Endothelial cell of umbilical vein (primary cell): ENCODE measurements at regions not wholly inside any gene's neighbourhood (a gene's known extent, or its start where the extent isn't known, plus 50 kb on each side); places are given as distances from the start of the nearest gene placed in this dataset.
A peak's percentile ranks its signal among the peaks of the same experiment; 100 is the strongest.

Experiments
- BruUV-seq: library from RNA; stranded (reverse); fragments of 400-500 nt; replicated peaks from 2 replicates; lab custom pipeline; 2021; lab: Mats Ljungman, UMichigan
- CTCF ChIA-PET: fragments of 300-600, 350-600 bp; sonication (Branson Sonifier 250); formaldehyde crosslinking; loops from one replicate; lab custom pipeline; 2021; ENCODE audit warnings: antibody characterized with exemption, inconsistent platforms; lab: Charles Lee
- POLR2A ChIA-PET: fragments of 300-600, 350-600 bp; sonication (Branson Sonifier 250); formaldehyde crosslinking; loops from one replicate; lab custom pipeline; 2021; ENCODE audit warnings: antibody characterized with exemption, inconsistent platforms; lab: Charles Lee
- DNase-seq: peaks from one replicate; pipeline ENCODE4 v3.0.0-alpha.2; 2011; ENCODE audit warnings: low read depth, low spot score
- FAIRE-seq: peaks from 2 replicates; lab custom pipeline; 2011; peaks lifted over from hg19 to GRCh38; lab: Jason Lieb, UNC
- H2AFZ ChIP-seq: 2 replicates; pipeline ENCODE4 v1.6.0; 2012; ENCODE audit warnings: low read depth, low read length, control low read depth, inconsistent platforms
- H3K27ac ChIP-seq: 2 replicates; pipeline ENCODE4 v1.5.1; 2011; ENCODE audit warnings: low read depth, mild to moderate bottlenecking, control low read depth, low read length, moderate library complexity; ENCODE audit not compliant: insufficient read depth
- H3K27me3 ChIP-seq, 2 experiments: 2 replicates each; pipeline versions ENCODE4 v1.6.0 to v1.6.1; 2011; ENCODE audit warnings: low read length in 2 of 2, mixed read lengths in 1 of 2; ENCODE audit not compliant: control insufficient read depth in 2 of 2, insufficient read depth in 2 of 2
- H3K36me3 ChIP-seq, 2 experiments: 2 replicates in 1 of 2; 3 replicates in 1 of 2; pipeline ENCODE4 v1.5.1; 2011; ENCODE audit warnings: low read length in 2 of 2, mild to moderate bottlenecking in 1 of 2, moderate library complexity in 1 of 2; ENCODE audit not compliant: control insufficient read depth in 2 of 2, insufficient read depth in 2 of 2; ENCODE audit errors: extremely low read depth in 1 of 2
- H3K4me1 ChIP-seq: 3 replicates; pipeline ENCODE4 v1.5.1; 2011; ENCODE audit warnings: mild to moderate bottlenecking, low read length; ENCODE audit not compliant: control insufficient read depth, insufficient read depth; ENCODE audit errors: extremely low read depth
- H3K4me2 ChIP-seq: 2 replicates; pipeline ENCODE4 v1.6.1; 2011; ENCODE audit warnings: low read length, control low read depth, mixed read lengths; ENCODE audit not compliant: insufficient read depth
- H3K4me3 ChIP-seq, 3 experiments: fragments of 200-600 bp in 1 of 3; sonication (generic), shearing (Covaris generic) in 1 of 3; replicated peaks in 1 of 3; 2 replicates each; pipeline ENCODE4 v1.5.1; 2011 to 2016; ENCODE audit warnings: control low read depth in 3 of 3, low read length in 3 of 3, mild to moderate bottlenecking in 2 of 3, inconsistent platforms in 1 of 3, low read depth in 1 of 3, moderate library complexity in 1 of 3; ENCODE audit not compliant: insufficient read depth in 1 of 3
- H3K79me2 ChIP-seq: 2 replicates; pipeline ENCODE4 v1.6.0; 2012; ENCODE audit warnings: low read length, inconsistent platforms; ENCODE audit not compliant: control insufficient read depth, insufficient read depth
- H3K9ac ChIP-seq: replicated peaks from 2 replicates; pipeline ENCODE3; 2011; ENCODE audit warnings: low read length, control low read depth; ENCODE audit not compliant: insufficient read depth; ENCODE audit errors: extremely low read depth
- H3K9me1 ChIP-seq: replicated peaks from 3 replicates; pipeline ENCODE4 v1.6.0; 2011; ENCODE audit warnings: mild to moderate bottlenecking, low read length; ENCODE audit not compliant: control insufficient read depth, insufficient read depth; ENCODE audit errors: extremely low read depth
- H3K9me3 ChIP-seq: replicated peaks from 2 replicates; pipeline ENCODE4 v1.5.1; 2012; ENCODE audit warnings: low read length, inconsistent platforms; ENCODE audit not compliant: control insufficient read depth, insufficient read depth
- H4K20me1 ChIP-seq: replicated peaks from 2 replicates; pipeline ENCODE3; 2011; ENCODE audit warnings: mild to moderate bottlenecking, low read length; ENCODE audit not compliant: control insufficient read depth, insufficient read depth; ENCODE audit errors: extremely low read depth
- CTCF ChIP-seq, 2 donors: IDR thresholded peaks; 1 replicate in 1 of 2; 2 replicates in 1 of 2; pipeline ENCODE4 v1.5.1; 2011; ENCODE audit warnings: low read length in 2 of 2, mild to moderate bottlenecking in 2 of 2, moderate library complexity in 2 of 2, control low read depth in 1 of 2, inconsistent platforms in 1 of 2, low read depth in 1 of 2; ENCODE audit not compliant: insufficient read depth in 1 of 2; ENCODE audit errors: extremely low read depth in 1 of 2
- EZH2 ChIP-seq: IDR thresholded peaks from 2 replicates; pipeline ENCODE4 v1.6.1; 2012; ENCODE audit warnings: borderline replicate concordance, low read depth, mild to moderate bottlenecking, moderate library complexity, low read length, inconsistent platforms; ENCODE audit not compliant: severe bottlenecking
- FOS ChIP-seq: IDR thresholded peaks from 2 replicates; pipeline ENCODE4 v1.6.1; 2011; ENCODE audit warnings: mild to moderate bottlenecking, low read length, moderate library complexity, borderline replicate concordance; ENCODE audit not compliant: insufficient read depth
- GATA2 ChIP-seq: IDR thresholded peaks from 2 replicates; pipeline ENCODE4 v1.7.0; 2011; ENCODE audit warnings: low read depth, mild to moderate bottlenecking, moderate library complexity, mixed read lengths, low read length; ENCODE audit not compliant: insufficient read length, insufficient read depth
- JUN ChIP-seq: IDR thresholded peaks from 2 replicates; pipeline ENCODE4 v1.6.1; 2011; ENCODE audit warnings: borderline replicate concordance, low read depth; ENCODE audit not compliant: insufficient read length, insufficient read depth
- MAX ChIP-seq: IDR thresholded peaks from 2 replicates; pipeline ENCODE4 v1.6.1; 2011; ENCODE audit not compliant: insufficient read depth, insufficient read length
- MYC ChIP-seq: IDR thresholded peaks from one replicate; pipeline ENCODE4 v1.6.1; 2011; ENCODE audit warnings: mild to moderate bottlenecking, low read depth, low read length
- POLR2AphosphoS5 ChIP-seq: IDR thresholded peaks from 2 replicates; pipeline ENCODE4 v1.6.1; 2012; ENCODE audit warnings: low read depth, mild to moderate bottlenecking, control low read depth, low read length, moderate library complexity; ENCODE audit not compliant: insufficient read depth
- dilution Hi-C: fragments of 300-500 bp; cut with MboI; formaldehyde crosslinking; loops from one replicate; pipeline ENCODE4 v1.15.0; 2019; ENCODE audit warnings: low sequenced_read_pairs; ENCODE audit not compliant: extremely low pct_ligation_motif_present
- intact Hi-C: fragments of 100-400 bp; cut with micrococcal nuclease; formaldehyde crosslinking; loops from one replicate; pipeline ENCODE4 v1.10.0; 2022

- no peaks in the 10 kb centered on the region for H3K27me3 ChIP-seq
- H3K79me2 ChIP-seq: no peaks in the 10 kb centered on the region
- CTCF ChIA-PET: no interaction called here
- H3K9me1 ChIP-seq: no peaks in the 10 kb centered on the region
- no peaks in the 10 kb centered on the region for H3K36me3 ChIP-seq
- dilution Hi-C loops: no loop called here
- intact Hi-C loops: no loop called here
- peaks cover 6% of the 10 kb centered on the region for H3K4me1 ChIP-seq
- H3K4me3 ChIP-seq: no peak overlapping the region
- FAIRE-seq (no peak), DNase-seq (no peak)
- BruUV-seq: no TSS peak
- no peak overlapping the region for H3K27ac ChIP-seq
- peak in 1 of 2 donors; percentile 2 for TF ChIP-seq CTCF (IDR thresholded peaks at IDR 0.05; ENCODE audit: extremely low read depth in 1 of 2, insufficient read depth in 1 of 2, low read depth in 1 of 2, low read length in 2 of 2)
- no peak for TF ChIP-seq POLR2AphosphoS5
- no peak for TF ChIP-seq MAX
- H3K4me2 ChIP-seq: no peak overlapping the region
- POLR2A ChIA-PET: no interaction called here
- no peaks in the 10 kb centered on the region for H4K20me1 ChIP-seq
- no peak overlapping the region for H2AFZ ChIP-seq
- no peaks in the 10 kb centered on the region for H3K9me3 ChIP-seq
- no peak overlapping the region for H3K9ac ChIP-seq
Observed at GRCh38 chr4:132076829-132077228, 1072.3 kb upstream of the PCDH10 start.

- Histone ChIP-seq H3K9me3 (no peaks in the 10 kb centered on the region), H3K4me2 (no peak overlapping the region), H3K27me3 (no peaks in the 10 kb centered on the region), H3K4me3 (no peak overlapping the region), H4K20me1 (no peaks in the 10 kb centered on the region), H3K79me2 (no peaks in the 10 kb centered on the region), H3K9me1 (no peaks in the 10 kb centered on the region), H3K9ac (no peak overlapping the region), H3K4me1 (no peaks in the 10 kb centered on the region), H3K27ac (no peak overlapping the region), H2AFZ (no peak overlapping the region), H3K36me3 (no peaks in the 10 kb centered on the region)
- TF ChIP-seq MYC (no peak), POLR2AphosphoS5 (no peak), EZH2 (no peak), MAX (no peak), GATA2 (no peak), JUN (no peak), FOS (no peak)
- dilution Hi-C loops (no loop called here), intact Hi-C loops (no loop called here)
- CTCF ChIA-PET: no interaction called here
- FAIRE-seq (no peak), DNase-seq (no peak)
- POLR2A ChIA-PET: no interaction called here
- no TSS peak for BruUV-seq
Observed at GRCh38 chr4:132085105-132085504, 1064.0 kb upstream of the PCDH10 start.
